ENCODE measurements at regions not wholly inside any gene's neighbourhood (a gene's known extent, or its start where the extent isn't known, plus 50 kb on each side); places are given as distances from the start of the nearest gene placed in this dataset.

DNA sequence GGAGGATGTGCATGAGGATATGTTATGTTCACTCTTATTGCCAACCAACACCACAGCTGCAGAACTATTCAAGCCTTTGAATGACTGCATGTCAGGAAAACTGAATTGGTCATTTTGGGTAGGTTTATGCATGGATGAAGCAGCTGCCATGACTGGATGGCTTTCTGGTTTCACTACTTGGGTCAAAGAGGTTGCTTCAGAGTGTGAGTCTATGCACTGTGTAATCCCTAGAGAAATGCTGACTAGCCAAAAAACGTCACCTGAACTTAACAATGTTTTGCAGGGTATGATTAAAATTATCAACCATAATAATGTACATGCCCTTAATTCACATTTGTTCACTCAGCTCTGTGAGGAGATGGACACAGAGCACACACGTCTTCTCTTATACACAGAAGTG, 206.7 kb upstream of the RBBP8 start:
- TF ChIP-seq FOS (IDR thresholded peaks at IDR 0.05; ENCODE audit: borderline replicate concordance, extremely low read depth, insufficient read length), result no peak
- no peak for TF ChIP-seq ZNF384 (IDR thresholded peaks at IDR 0.05; ENCODE audit: borderline replicate concordance, low read depth, low read length)
- no peak for TF ChIP-seq CTCF (IDR thresholded peaks at IDR 0.05 in 2 of 3, conservative IDR thresholded peaks at IDR 0.05 in 1 of 3; ENCODE audit: control insufficient read depth in 2 of 3, extremely low read depth in 1 of 3, insufficient read depth in 1 of 3, low read depth in 3 of 3, low read length in 3 of 3)
- TF ChIP-seq EZH2 (IDR thresholded peaks at IDR 0.05; ENCODE audit: borderline replicate concordance, control insufficient read depth, low read depth, low read length), result no peak
- no peak for TF ChIP-seq RFX5 (IDR thresholded peaks at IDR 0.05; ENCODE audit: low read depth, low read length)
- no peak for TF ChIP-seq PBX3 (IDR thresholded peaks at IDR 0.05; ENCODE audit: insufficient replicate concordance, low read depth, low read length)
- TF ChIP-seq SUZ12 (IDR thresholded peaks at IDR 0.05; ENCODE audit: unreplicated experiment), result no peak
- TF ChIP-seq, protein P1, sequence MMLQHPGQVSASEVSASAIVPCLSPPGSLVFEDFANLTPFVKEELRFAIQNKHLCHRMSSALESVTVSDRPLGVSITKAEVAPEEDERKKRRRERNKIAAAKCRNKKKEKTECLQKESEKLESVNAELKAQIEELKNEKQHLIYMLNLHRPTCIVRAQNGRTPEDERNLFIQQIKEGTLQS (IDR thresholded peaks at IDR 0.05; ENCODE audit: borderline replicate concordance, extremely low read depth, low read depth, low read length), result no peak
- no peak for TF ChIP-seq POLR2A (IDR thresholded peaks at IDR 0.05; ENCODE audit: low read depth, low read length)

Data from GM12878 (cell line).